ENCODE measurements at regions not wholly inside any gene's neighbourhood (a gene's known extent, or its start where the extent isn't known, plus 50 kb on each side); places are given as distances from the start of the nearest gene placed in this dataset.

DNA sequence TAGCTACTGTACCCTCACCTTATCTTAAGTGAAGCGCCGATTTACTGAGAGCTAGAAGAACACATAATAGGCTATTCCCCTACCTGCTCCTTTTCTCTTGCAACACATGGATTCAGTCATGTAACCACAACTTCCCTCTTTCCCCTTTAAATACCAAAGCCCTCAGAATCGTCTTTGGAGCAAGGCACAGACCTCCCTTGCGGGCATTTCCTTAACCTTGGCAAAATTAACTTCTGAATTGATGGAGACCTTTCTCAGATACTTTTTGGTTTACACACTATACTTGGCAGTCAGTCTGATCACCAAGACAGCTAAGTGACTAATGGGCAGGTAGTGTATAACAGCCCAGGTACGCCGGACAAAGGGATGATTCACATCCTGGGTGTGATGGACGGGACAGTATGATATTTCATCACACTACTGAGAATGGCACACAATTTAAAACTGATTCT lies 72.7 kb upstream of the SEC61G start:
- no peak for TF ChIP-seq EP300 (IDR thresholded peaks at IDR 0.05; ENCODE audit: borderline replicate concordance in 1 of 2, control insufficient read depth in 1 of 2, low read depth in 2 of 2, low read length in 2 of 2)
- no peak for TF ChIP-seq SPI1 (IDR thresholded peaks at IDR 0.05; ENCODE audit: borderline replicate concordance, insufficient read depth, low read depth, low read length)
- no peak for TF ChIP-seq ZNF274 (IDR thresholded peaks at IDR 0.05; ENCODE audit: insufficient read depth, insufficient read length)
- TF ChIP-seq NR2C1 (IDR thresholded peaks at IDR 0.05): no peak
- TF ChIP-seq ESRRA (IDR thresholded peaks at IDR 0.05; ENCODE audit: low read length): no peak
- no peak for TF ChIP-seq HDAC2 (IDR thresholded peaks at IDR 0.05)
- no peak for TF ChIP-seq PKNOX1 (IDR thresholded peaks at IDR 0.05)
- no peak for TF ChIP-seq TARDBP (IDR thresholded peaks at IDR 0.05; ENCODE audit: borderline replicate concordance)
- no peak for TF ChIP-seq TAF1 (IDR thresholded peaks at IDR 0.05; ENCODE audit: borderline replicate concordance, low read depth, low read length)
- no peak for TF ChIP-seq JUND (IDR thresholded peaks at IDR 0.05; ENCODE audit: low read depth, low read length)
